ENCODE measurements at regions not wholly inside any gene's neighbourhood (a gene's known extent, or its start where the extent isn't known, plus 50 kb on each side); places are given as distances from the start of the nearest gene placed in this dataset.
"Not testable (repeated sequence)": the region's sequence is repeated elsewhere in the genome, so short reads cannot be mapped to it uniquely, and the experiment has no call there.

DNA sequence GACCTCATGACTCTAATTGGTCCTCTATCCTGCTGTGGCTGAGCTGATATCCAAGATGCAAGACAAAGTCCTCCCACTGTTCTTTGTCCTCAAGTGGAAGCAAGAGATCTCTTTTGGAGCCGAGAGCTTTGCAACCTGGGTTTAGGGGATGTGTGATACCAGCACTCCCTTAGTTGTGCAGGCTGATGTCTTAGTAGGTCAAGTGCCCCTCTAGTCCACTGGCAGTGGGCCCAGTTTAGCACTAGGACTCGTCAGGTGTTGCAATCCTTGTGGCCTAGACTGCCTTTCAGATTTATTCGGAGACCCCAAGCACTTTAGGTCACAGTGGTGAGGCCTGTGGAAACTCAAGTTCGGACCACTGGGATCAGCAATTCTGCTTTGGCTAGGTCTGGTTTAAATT, 64.0 kb downstream of the GPRASP3 start:
- Histone ChIP-seq H3K27me3 (no peaks in the 10 kb centered on the region), H3K36me3 (no peaks in the 10 kb centered on the region), H3K4me3 (no peak overlapping the region), H3K9me3 (no peaks in the 10 kb centered on the region), H3K4me1 (no peaks in the 10 kb centered on the region), H3K9ac (ENCODE audit: low read depth in 2 of 2, low read length in 2 of 2) (no peak overlapping the region), H3K27ac (no peak overlapping the region)
- intact Hi-C loops (cut with DNase I) = no loop called here
- TF ChIP-seq, protein P1, sequence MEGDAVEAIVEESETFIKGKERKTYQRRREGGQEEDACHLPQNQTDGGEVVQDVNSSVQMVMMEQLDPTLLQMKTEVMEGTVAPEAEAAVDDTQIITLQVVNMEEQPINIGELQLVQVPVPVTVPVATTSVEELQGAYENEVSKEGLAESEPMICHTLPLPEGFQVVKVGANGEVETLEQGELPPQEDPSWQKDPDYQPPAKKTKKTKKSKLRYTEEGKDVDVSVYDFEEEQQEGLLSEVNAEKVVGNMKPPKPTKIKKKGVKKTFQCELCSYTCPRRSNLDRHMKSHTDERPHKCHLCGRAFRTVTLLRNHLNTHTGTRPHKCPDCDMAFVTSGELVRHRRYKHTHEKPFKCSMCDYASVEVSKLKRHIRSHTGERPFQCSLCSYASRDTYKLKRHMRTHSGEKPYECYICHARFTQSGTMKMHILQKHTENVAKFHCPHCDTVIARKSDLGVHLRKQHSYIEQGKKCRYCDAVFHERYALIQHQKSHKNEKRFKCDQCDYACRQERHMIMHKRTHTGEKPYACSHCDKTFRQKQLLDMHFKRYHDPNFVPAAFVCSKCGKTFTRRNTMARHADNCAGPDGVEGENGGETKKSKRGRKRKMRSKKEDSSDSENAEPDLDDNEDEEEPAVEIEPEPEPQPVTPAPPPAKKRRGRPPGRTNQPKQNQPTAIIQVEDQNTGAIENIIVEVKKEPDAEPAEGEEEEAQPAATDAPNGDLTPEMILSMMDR (IDR thresholded peaks at IDR 0.05) = no peak
- no peak for DNase-seq

DNA sequence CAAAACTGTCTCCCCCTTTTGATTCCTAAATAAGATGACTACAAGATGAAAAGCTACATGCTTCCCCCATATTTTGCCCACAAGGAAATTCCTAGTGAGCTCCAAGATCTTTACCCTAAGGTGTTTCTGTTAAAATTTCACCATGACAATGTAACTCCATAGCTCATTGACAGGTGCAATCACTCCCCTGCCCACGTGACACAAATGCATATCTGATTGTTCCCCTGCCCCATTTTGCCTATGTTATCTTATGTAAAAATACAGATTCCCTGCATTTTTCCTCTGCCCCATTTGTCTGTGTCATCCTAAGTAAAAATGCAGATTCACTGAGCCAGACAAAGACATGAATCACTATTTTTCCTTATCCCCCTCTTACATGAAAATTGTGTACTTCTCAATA, 66.7 kb downstream of the GPRASP3 start:
- no peak overlapping the region for H3K4me3 ChIP-seq
- intact Hi-C loops (cut with DNase I) = no loop called here
- H3K36me3 ChIP-seq = no peaks in the 10 kb centered on the region
- no peak overlapping the region for H3K27ac ChIP-seq
- no peak overlapping the region for H3K9ac ChIP-seq (ENCODE audit: low read depth in 2 of 2, low read length in 2 of 2)
- TF ChIP-seq, protein P1 (IDR thresholded peaks at IDR 0.05) = no peak
- no peaks in the 10 kb centered on the region for H3K4me1 ChIP-seq
- H3K27me3 ChIP-seq = no peaks in the 10 kb centered on the region
- no peaks in the 10 kb centered on the region for H3K9me3 ChIP-seq
- DNase-seq = no peak

DNA sequence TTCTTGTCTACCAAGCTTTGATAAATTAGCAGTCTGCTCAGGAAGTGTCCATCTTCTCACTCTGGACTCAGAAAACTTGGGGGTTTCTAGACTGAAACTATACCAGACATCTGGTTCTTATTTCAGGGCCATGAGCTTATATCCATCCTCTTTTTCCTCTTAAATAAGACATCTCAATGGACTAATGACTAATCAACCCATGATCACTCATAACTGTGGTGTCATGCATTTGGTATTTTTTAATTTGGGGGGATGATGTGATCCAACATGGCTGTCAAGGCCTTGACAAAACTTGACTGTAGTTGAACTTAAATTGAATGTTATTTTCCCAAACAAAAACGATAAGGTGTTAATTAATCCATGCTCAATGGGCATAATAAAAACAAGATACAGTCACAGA, 87.8 kb downstream of the GPRASP3 start:
- no peak overlapping the region for H3K9ac ChIP-seq (ENCODE audit: low read depth in 2 of 2, low read length in 2 of 2)
- intact Hi-C loops (cut with DNase I) = no loop called here
- no peaks in the 10 kb centered on the region for H3K36me3 ChIP-seq
- no peak overlapping the region for H3K27ac ChIP-seq
- no peaks in the 10 kb centered on the region for H3K4me1 ChIP-seq
- H3K9me3 ChIP-seq = no peaks in the 10 kb centered on the region
- no peaks in the 10 kb centered on the region for H3K27me3 ChIP-seq
- no peak overlapping the region for H3K4me3 ChIP-seq
- no peak for DNase-seq
- TF ChIP-seq, protein P1 (IDR thresholded peaks at IDR 0.05) = no peak

DNA sequence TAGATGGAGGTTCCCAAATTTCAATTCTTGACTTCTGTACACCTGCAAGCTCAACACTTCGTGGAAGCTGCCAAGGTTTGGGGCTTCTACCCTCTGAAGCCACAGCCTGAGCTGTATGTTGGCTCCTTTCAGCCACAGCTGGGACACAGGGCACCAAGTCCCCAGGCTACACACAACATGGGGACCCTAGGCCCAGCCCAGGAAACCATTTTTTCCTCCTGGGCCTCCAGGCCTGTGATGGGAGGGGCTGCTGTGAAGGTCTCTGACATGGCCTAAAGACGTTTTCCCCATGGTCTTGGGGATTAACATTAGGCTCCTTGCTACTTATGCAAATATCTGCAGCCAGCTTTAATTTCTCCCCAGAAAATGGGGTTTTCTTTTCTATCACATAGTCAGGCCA, 97.7 kb downstream of the GPRASP3 start:
- H3K27ac ChIP-seq; H3K4me1 ChIP-seq; H3K36me3 ChIP-seq; H3K4me3 ChIP-seq; H3K9me3 ChIP-seq; intact Hi-C loops (cut with DNase I); DNase-seq; H3K9ac ChIP-seq (ENCODE audit: low read depth in 2 of 2, low read length in 2 of 2); H3K27me3 ChIP-seq: not testable (repeated sequence)

DNA sequence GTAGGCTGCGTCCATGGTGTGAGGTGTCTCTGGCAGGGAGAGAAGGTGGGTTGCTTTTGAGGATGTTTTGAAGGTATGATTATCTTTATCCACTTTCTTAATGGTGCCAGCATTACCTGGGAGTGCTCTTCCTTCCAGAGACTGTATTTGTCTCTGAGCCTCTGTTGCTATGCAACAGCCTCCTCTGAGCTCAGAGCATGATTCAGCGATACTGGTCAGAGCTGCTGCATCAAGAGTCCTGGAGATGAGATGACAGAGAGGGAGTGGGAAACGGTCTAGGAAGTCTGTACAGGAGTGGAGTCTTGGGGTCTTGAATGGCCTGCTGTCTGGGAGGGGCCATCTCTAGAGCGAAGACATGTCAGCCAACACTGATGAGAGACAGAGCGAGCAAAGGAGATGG, 104.4 kb upstream of the RAB40AL start:
- H3K9me3 ChIP-seq = no peaks in the 10 kb centered on the region
- no peaks in the 10 kb centered on the region for H3K27me3 ChIP-seq
- TF ChIP-seq, protein P1 (IDR thresholded peaks at IDR 0.05) = no peak
- DNase-seq = no peak
- H3K9ac ChIP-seq (ENCODE audit: low read depth in 2 of 2, low read length in 2 of 2) = no peak overlapping the region
- H3K36me3 ChIP-seq = no peaks in the 10 kb centered on the region
- intact Hi-C loops (cut with DNase I) = no loop called here
- H3K4me3 ChIP-seq = no peak overlapping the region
- no peak overlapping the region for H3K27ac ChIP-seq
- no peaks in the 10 kb centered on the region for H3K4me1 ChIP-seq

DNA sequence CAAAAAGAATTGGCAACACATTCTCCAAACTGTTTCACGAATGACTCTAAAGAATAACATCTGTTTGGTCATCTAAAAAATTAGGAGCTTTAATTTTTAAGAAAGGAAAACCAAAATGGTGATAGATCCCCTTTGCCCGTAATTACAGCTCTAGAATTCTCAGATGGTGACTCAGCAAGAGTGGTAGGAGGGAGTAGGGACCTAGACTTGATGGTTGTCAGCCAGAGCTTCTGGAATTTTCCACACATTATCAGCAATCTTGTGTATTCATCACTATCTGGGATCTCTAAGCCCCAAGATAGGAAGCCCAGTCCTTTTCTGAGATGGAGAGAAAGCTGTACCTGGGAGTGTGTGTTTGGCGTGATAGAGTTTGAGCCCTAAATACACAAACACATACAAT, 103.9 kb upstream of the RAB40AL start:
- no peak for DNase-seq
- Histone ChIP-seq H3K36me3 (no peaks in the 10 kb centered on the region), H3K4me3 (no peak overlapping the region), H3K9me3 (no peaks in the 10 kb centered on the region), H3K4me1 (no peaks in the 10 kb centered on the region), H3K27me3 (no peaks in the 10 kb centered on the region), H3K27ac (no peak overlapping the region), H3K9ac (ENCODE audit: low read depth in 2 of 2, low read length in 2 of 2) (no peak overlapping the region)
- TF ChIP-seq, protein P1 (IDR thresholded peaks at IDR 0.05) = no peak
- intact Hi-C loops (cut with DNase I) = no loop called here

Data from colonic mucosa (tissue), 4 donors.